GM06990 (cell line): ENCODE measurements at regions not wholly inside any gene's neighbourhood (a gene's known extent, or its start where the extent isn't known, plus 50 kb on each side); places are given as distances from the start of the nearest gene placed in this dataset.

Experiments
- DNase-seq: peaks from one replicate; pipeline ENCODE4 v3.0.0-alpha.2; 2011; ENCODE audit not compliant: insufficient read length; ENCODE audit errors: extremely low read depth
- H3K27me3 ChIP-seq: replicated peaks from 2 replicates; pipeline ENCODE4 v1.6.0; 2011; ENCODE audit warnings: low read length; ENCODE audit not compliant: control insufficient read depth, insufficient read depth
- H3K36me3 ChIP-seq: 2 replicates; pipeline ENCODE4 v1.5.1; 2011; ENCODE audit warnings: low read length; ENCODE audit not compliant: control insufficient read depth, insufficient read depth
- H3K4me3 ChIP-seq: replicated peaks from 2 replicates; pipeline ENCODE4 v1.5.1; 2011; ENCODE audit warnings: low read depth, mild to moderate bottlenecking, control low read depth, low read length
- TF ChIP-seq, protein P1 (sequence below): IDR thresholded peaks from 2 replicates; pipeline ENCODE4 v1.5.1; 2011; ENCODE audit warnings: low read length, control low read depth, mild to moderate bottlenecking, inconsistent platforms; ENCODE audit not compliant: insufficient read depth, poor library complexity, severe bottlenecking

DNA sequence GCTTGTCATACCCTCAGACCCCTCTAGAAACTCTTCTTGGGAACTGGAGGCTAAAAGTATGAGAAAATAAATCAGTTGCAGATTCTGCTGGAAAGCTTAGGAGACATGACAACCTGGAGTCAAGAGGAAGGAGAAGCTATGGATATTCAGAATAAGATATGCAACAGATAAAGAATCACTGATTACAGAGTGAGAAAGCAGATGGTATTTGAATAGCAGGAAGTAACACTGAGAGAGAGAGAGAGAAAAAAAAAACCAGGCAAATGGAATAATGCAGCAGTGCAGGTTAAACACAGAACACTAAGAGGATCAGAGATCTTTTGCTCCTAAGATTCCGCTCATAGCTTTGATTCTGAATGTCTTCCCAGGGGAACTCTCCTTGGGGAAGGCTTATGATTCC lies 1284.1 kb upstream of the NXPH2 start:
- H3K27me3 ChIP-seq, result no peaks in the 10 kb centered on the region
- no peak overlapping the region for H3K4me3 ChIP-seq
- no peaks in the 10 kb centered on the region for H3K36me3 ChIP-seq
- no peak for DNase-seq
- TF ChIP-seq, protein P1, sequence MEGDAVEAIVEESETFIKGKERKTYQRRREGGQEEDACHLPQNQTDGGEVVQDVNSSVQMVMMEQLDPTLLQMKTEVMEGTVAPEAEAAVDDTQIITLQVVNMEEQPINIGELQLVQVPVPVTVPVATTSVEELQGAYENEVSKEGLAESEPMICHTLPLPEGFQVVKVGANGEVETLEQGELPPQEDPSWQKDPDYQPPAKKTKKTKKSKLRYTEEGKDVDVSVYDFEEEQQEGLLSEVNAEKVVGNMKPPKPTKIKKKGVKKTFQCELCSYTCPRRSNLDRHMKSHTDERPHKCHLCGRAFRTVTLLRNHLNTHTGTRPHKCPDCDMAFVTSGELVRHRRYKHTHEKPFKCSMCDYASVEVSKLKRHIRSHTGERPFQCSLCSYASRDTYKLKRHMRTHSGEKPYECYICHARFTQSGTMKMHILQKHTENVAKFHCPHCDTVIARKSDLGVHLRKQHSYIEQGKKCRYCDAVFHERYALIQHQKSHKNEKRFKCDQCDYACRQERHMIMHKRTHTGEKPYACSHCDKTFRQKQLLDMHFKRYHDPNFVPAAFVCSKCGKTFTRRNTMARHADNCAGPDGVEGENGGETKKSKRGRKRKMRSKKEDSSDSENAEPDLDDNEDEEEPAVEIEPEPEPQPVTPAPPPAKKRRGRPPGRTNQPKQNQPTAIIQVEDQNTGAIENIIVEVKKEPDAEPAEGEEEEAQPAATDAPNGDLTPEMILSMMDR, result no peak

DNA sequence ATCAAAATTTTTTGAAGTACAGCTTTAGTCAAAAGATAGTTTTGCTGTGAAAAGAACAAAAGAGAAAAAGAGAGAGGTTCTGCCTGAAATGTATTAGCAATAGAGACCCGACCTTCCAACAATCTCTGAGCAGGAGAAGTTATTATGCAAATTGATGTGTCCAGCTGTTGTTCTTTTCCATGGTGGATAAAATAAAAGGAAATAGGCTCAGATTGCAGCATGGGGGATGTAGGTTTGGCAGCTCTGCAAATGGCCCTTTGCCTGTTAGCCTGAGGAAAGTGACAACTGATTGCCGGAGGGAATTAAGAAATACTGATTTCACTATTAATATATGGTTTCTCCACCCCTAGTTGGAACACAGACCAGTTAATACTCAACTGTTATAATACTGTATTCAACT lies 1283.2 kb upstream of the NXPH2 start:
- no peaks in the 10 kb centered on the region for H3K27me3 ChIP-seq
- TF ChIP-seq, protein P1, result no peak
- H3K4me3 ChIP-seq, result no peak overlapping the region
- H3K36me3 ChIP-seq, result no peaks in the 10 kb centered on the region
- no peak for DNase-seq

DNA sequence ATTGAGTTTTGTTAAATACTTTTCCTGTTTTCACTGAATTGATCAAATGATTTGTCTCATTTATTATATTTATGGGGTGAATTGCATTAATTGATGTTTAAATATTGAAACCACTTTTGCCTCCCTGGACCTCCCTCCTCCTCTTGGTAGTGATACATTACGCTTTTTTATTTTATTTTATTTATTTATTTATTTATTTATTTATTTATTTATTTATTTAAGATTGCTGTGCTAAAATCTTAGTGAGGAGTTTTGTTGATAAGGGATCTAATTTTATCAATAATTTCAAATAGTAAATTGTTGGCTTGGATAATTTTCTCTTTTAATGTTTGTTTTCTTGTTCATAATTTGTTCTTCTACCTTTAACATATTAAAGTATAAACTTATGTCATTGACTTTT lies 1281.0 kb upstream of the NXPH2 start:
- Histone ChIP-seq H3K27me3 (no peaks in the 10 kb centered on the region), H3K4me3 (no peak overlapping the region), H3K36me3 (no peaks in the 10 kb centered on the region)
- DNase-seq, result no peak
- TF ChIP-seq, protein P1, result no peak

DNA sequence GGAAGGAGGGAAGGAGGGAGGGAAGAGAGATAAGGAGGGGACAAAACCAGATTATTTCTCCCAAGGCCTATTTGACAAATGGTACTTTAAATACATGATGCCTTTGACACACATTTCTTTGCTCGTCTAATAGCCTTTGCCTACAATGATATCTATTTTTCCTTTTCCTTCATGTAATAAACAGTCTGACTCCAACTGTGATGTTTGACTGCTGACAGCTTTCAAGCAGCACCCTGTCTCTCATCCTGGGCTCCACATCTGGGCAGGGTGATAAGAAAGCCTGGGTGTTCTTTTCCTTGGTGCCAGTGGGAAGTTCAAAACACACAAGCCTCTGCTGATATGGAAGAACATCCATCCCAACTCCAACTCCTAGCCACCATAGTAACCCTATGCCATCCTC lies 1277.7 kb upstream of the NXPH2 start:
- no peak for DNase-seq

DNA sequence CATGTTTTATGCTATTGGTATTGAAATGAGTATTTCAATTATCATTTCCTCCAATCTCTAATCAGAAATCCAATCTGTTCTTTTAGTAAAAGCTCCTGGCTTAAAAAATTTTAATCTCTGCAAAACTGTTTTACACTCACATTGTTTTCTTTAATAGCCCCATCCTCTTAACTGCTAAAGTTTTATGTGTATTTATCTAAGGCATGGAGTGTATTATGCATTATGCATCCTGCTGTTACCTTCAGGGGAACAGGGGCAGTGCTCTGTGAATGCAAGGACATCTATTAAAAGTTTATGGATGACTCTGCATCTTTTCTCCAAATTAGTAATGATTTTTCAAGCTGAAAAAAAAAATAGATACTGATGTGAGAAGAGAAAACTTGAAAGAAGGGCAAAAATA lies 1261.6 kb upstream of the NXPH2 start:
- no peak for DNase-seq
- no peaks in the 10 kb centered on the region for H3K36me3 ChIP-seq
- no peak overlapping the region for H3K4me3 ChIP-seq
- TF ChIP-seq, protein P1, result no peak
- no peaks in the 10 kb centered on the region for H3K27me3 ChIP-seq

More for the DNA sequence above, 1277.7 kb upstream of the NXPH2 start:
- H3K36me3 ChIP-seq, result no peaks in the 10 kb centered on the region
- TF ChIP-seq, protein P1, result no peak
- no peak overlapping the region for H3K4me3 ChIP-seq
- no peaks in the 10 kb centered on the region for H3K27me3 ChIP-seq

DNA sequence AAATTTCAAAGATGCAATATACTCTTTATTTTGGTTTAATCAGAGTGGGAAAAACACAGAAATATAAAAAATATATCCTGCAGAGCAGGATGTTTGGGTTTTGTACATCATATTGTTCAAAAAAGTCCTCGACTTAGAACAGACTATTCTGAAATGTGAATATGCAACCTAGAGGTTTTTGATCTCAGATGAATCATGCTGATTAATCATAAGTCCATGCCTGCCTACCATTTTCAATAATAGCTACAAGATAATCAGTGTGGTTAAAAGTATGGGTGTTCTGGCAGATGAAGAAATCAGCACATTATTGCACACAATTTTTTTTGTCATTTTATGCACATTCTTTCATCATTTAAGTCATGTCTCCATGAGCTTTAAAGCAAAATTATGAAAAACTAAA lies 1261.0 kb upstream of the NXPH2 start:
- Histone ChIP-seq H3K27me3 (no peaks in the 10 kb centered on the region), H3K4me3 (no peak overlapping the region), H3K36me3 (no peaks in the 10 kb centered on the region)
- DNase-seq, result no peak
- TF ChIP-seq, protein P1, result no peak
